ENCODE measurements at regions not wholly inside any gene's neighbourhood (a gene's known extent, or its start where the extent isn't known, plus 50 kb on each side); places are given as distances from the start of the nearest gene placed in this dataset.

DNA sequence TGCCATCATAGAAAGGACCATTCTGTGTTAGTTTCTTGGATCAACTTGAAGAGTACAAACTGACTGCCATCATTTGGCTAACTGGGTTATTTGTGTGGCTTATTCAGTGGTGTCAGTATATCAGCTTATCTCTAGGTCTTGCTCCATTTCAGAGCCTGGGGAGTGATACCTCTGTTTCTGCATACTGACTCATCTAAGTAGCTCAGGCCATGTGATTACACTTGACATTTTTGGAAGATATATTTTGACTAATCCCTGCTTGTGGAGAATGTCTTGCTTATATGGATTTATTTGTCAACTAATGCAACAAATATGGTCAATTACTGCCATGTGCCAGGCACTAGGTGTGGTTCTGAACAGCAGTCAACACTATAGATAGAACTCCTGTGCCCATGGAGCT is 311.7 kb downstream of the YTHDC2 start:
- Histone ChIP-seq H3K4me3 (ENCODE audit: low read depth in 1 of 2, low read length in 2 of 2) (no peak overlapping the region), H3K4me1 (ENCODE audit: insufficient read depth, low read length) (no peaks in the 10 kb centered on the region), H3K27me3 (ENCODE audit: control insufficient read depth in 1 of 2, insufficient read depth in 2 of 2, low read length in 2 of 2) (no peaks in the 10 kb centered on the region), H3K9me3 (ENCODE audit: low read length) (no peaks in the 10 kb centered on the region), H3K27ac (ENCODE audit: low read depth, low read length) (no peak overlapping the region), H3K9ac (ENCODE audit: low read length) (no peak overlapping the region), H3K36me3 (ENCODE audit: insufficient read depth, low read length) (no peaks in the 10 kb centered on the region)

DNA sequence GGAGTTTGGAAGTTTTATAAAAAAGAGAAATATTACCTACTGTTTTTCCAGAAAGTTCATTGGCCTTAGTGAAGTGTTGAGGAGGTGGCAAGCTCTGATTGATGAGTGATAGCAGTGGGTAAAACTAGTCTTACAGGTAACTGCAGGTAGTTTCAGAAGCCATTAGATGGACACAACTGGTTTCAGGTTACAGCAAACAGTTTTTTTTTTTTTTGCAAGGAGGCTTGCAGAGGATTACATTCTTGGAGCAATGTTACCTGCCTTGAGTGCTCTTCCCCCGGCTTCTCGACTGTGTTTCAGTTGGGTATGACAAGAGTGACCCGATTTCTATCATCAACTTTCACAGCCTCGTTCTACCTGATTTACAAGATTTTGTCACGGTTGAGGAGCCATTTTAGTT is 333.4 kb downstream of the YTHDC2 start:
- H3K9ac ChIP-seq (ENCODE audit: low read length): no peak overlapping the region
- no peaks in the 10 kb centered on the region for H3K36me3 ChIP-seq (ENCODE audit: insufficient read depth, low read length)
- H3K27ac ChIP-seq (ENCODE audit: low read depth, low read length): no peak overlapping the region
- H3K9me3 ChIP-seq (ENCODE audit: low read length): no peaks in the 10 kb centered on the region
- no peak overlapping the region for H3K4me3 ChIP-seq (ENCODE audit: low read depth in 1 of 2, low read length in 2 of 2)
- no peaks in the 10 kb centered on the region for H3K4me1 ChIP-seq (ENCODE audit: insufficient read depth, low read length)
- H3K27me3 ChIP-seq (ENCODE audit: control insufficient read depth in 1 of 2, insufficient read depth in 2 of 2, low read length in 2 of 2): no peaks in the 10 kb centered on the region

DNA sequence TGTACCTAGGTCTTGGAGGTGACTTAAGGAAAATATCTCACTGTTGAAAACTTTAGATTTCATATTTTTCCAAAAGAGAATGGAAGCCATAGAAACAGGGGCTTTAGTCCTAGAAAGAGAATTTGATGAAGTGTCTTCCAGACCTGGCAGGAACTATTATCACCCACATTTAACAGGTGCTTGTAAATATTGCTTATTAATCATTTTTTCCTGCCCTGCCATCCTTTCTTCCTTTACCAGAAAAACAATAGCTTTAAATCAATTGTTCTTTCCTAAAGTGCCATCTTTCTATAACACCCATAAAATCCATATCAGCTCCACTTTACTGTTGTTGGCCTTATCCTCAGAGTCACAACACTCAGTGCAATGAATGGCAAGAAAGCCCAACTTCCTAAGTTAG is 350.9 kb downstream of the YTHDC2 start:
- H3K4me1 ChIP-seq (ENCODE audit: insufficient read depth, low read length): no peaks in the 10 kb centered on the region
- H3K27ac ChIP-seq (ENCODE audit: low read depth, low read length): no peak overlapping the region
- H3K9ac ChIP-seq (ENCODE audit: low read length): no peak overlapping the region
- H3K36me3 ChIP-seq (ENCODE audit: insufficient read depth, low read length): no peaks in the 10 kb centered on the region
- H3K4me3 ChIP-seq (ENCODE audit: low read depth in 1 of 2, low read length in 2 of 2): no peak overlapping the region
- H3K27me3 ChIP-seq (ENCODE audit: control insufficient read depth in 1 of 2, insufficient read depth in 2 of 2, low read length in 2 of 2): no peaks in the 10 kb centered on the region
- no peaks in the 10 kb centered on the region for H3K9me3 ChIP-seq (ENCODE audit: low read length)

DNA sequence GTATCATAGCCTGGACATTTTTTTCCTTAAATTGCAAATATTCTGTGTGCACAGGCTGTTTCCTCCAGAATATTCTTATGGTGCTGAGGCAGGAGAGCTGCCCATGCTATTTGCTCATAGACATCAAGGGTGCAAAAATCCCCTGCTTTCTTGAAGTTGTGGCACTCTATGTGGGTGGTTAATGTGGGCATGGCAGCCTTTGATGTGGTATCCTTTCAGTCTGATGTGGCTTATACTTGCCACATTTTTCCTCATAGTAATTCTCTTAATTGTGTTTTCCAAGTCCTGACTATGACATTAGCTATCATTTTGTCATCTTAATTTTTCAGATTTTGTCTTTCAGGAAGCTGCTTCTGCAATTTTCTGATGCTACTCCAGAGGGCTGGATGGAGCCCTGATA is 353.3 kb downstream of the YTHDC2 start:
- Histone ChIP-seq H3K27me3 (ENCODE audit: control insufficient read depth in 1 of 2, insufficient read depth in 2 of 2, low read length in 2 of 2) (no peaks in the 10 kb centered on the region), H3K36me3 (ENCODE audit: insufficient read depth, low read length) (no peaks in the 10 kb centered on the region), H3K4me3 (ENCODE audit: low read depth in 1 of 2, low read length in 2 of 2) (no peak overlapping the region), H3K27ac (ENCODE audit: low read depth, low read length) (no peak overlapping the region), H3K9me3 (ENCODE audit: low read length) (no peaks in the 10 kb centered on the region), H3K9ac (ENCODE audit: low read length) (no peak overlapping the region), H3K4me1 (ENCODE audit: insufficient read depth, low read length) (no peaks in the 10 kb centered on the region)

DNA sequence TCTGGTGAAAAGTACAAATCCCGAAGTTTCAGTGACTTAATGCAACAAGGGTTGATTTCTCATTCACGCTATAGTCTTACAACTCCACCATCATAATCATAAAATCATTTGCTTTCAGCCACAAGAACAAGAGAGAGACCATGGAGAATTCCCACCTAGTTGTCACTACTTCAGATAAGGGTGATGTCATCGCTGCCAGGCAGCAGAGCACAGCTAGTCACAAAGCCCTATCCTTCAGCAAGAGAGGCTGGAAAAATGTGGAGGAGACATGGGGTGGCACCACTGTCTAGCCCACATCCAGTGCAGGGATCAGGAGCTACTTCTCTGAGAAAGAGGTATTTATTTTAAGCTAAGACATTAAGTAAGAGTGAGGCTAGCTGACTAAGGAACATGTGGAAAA is 356.1 kb downstream of the YTHDC2 start:
- Histone ChIP-seq H3K4me1 (ENCODE audit: insufficient read depth, low read length) (no peaks in the 10 kb centered on the region), H3K27ac (ENCODE audit: low read depth, low read length) (no peak overlapping the region), H3K36me3 (ENCODE audit: insufficient read depth, low read length) (no peaks in the 10 kb centered on the region), H3K4me3 (ENCODE audit: low read depth in 1 of 2, low read length in 2 of 2) (no peak overlapping the region), H3K9ac (ENCODE audit: low read length) (no peak overlapping the region), H3K27me3 (ENCODE audit: control insufficient read depth in 1 of 2, insufficient read depth in 2 of 2, low read length in 2 of 2) (no peaks in the 10 kb centered on the region), H3K9me3 (ENCODE audit: low read length) (no peaks in the 10 kb centered on the region)

DNA sequence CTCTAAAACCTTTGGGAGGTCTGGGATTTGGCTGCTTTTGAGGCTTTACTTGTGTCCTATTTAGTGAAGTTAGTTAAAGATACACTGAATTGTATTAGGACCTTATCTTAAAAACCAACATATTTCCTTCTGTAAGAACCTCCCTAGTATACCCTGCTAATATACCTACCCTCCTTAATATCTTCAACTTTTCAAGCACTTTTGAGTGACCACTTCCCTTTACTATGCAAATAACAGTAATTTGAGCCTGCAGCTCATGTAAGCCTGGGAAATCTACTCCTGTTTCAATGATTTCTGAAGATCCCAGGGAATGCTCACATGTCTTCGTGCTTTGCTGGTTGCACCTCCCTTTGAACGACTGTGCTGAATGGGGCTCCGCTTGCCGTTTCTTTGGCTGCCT is 358.5 kb downstream of the YTHDC2 start:
- H3K36me3 ChIP-seq (ENCODE audit: insufficient read depth, low read length): no peaks in the 10 kb centered on the region
- H3K9ac ChIP-seq (ENCODE audit: low read length): no peak overlapping the region
- no peak overlapping the region for H3K4me3 ChIP-seq (ENCODE audit: low read depth in 1 of 2, low read length in 2 of 2)
- no peaks in the 10 kb centered on the region for H3K9me3 ChIP-seq (ENCODE audit: low read length)
- H3K4me1 ChIP-seq (ENCODE audit: insufficient read depth, low read length): no peaks in the 10 kb centered on the region
- H3K27me3 ChIP-seq (ENCODE audit: control insufficient read depth in 1 of 2, insufficient read depth in 2 of 2, low read length in 2 of 2): no peaks in the 10 kb centered on the region
- H3K27ac ChIP-seq (ENCODE audit: low read depth, low read length): no peak overlapping the region

- H3K9me3 ChIP-seq (ENCODE audit: low read length): no peaks in the 10 kb centered on the region
- H3K9ac ChIP-seq (ENCODE audit: low read length): no peak overlapping the region
- no peak overlapping the region for H3K27ac ChIP-seq (ENCODE audit: low read depth, low read length)
- no peaks in the 10 kb centered on the region for H3K27me3 ChIP-seq (ENCODE audit: control insufficient read depth in 1 of 2, insufficient read depth in 2 of 2, low read length in 2 of 2)
- no peaks in the 10 kb centered on the region for H3K4me1 ChIP-seq (ENCODE audit: insufficient read depth, low read length)
- H3K4me3 ChIP-seq (ENCODE audit: low read depth in 1 of 2, low read length in 2 of 2): no peak overlapping the region
- H3K36me3 ChIP-seq (ENCODE audit: insufficient read depth, low read length): no peaks in the 10 kb centered on the region
Measured at GRCh38 chr5:113875096-113875495, 361.6 kb downstream of the YTHDC2 start.

DNA sequence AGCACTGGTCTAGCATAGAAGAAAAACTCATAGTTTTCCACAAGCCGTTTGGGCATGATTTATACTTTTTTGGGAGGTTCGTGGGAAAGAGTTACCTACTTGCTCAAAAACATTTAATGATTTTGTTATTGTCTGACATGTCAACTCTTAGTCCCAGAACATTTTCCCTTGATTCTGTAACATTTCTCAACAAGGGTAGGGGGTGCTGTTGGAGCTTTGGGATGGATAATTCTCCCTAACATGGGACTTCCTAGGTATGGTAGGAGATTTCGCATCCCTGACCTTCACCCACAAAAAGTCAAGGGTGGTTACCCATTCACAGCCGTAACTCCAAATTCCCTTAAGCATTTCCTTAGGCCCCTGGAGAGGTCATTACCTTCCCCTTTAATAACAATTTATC is 378.0 kb downstream of the YTHDC2 start:
- no peaks in the 10 kb centered on the region for H3K9me3 ChIP-seq (ENCODE audit: low read length)
- H3K9ac ChIP-seq (ENCODE audit: low read length): no peak overlapping the region
- no peaks in the 10 kb centered on the region for H3K4me1 ChIP-seq (ENCODE audit: insufficient read depth, low read length)
- no peaks in the 10 kb centered on the region for H3K27me3 ChIP-seq (ENCODE audit: control insufficient read depth in 1 of 2, insufficient read depth in 2 of 2, low read length in 2 of 2)
- no peaks in the 10 kb centered on the region for H3K36me3 ChIP-seq (ENCODE audit: insufficient read depth, low read length)
- no peak overlapping the region for H3K4me3 ChIP-seq (ENCODE audit: low read depth in 1 of 2, low read length in 2 of 2)
- H3K27ac ChIP-seq (ENCODE audit: low read depth, low read length): no peak overlapping the region

DNA sequence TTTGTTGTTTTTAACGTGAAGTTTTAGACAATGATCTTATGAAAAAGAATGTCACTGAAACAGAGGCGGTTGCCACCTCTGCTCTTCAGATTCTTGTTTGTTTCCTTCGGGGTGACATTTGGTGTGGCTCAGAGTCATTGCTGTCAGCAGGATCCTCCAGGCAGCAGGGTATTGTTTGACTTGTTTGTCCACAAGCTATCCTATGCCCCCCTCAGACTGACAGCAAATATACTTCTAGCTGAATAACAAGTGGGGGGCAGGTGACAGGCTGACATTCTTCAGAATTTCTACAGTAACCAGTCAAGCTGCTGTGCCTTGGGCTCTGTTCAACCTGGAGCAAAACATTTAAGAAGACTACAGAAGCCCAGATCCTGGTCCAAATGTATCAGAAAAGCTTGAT is 383.3 kb downstream of the YTHDC2 start:
- no peaks in the 10 kb centered on the region for H3K27me3 ChIP-seq (ENCODE audit: control insufficient read depth in 1 of 2, insufficient read depth in 2 of 2, low read length in 2 of 2)
- H3K4me3 ChIP-seq (ENCODE audit: low read depth in 1 of 2, low read length in 2 of 2): no peak overlapping the region
- no peaks in the 10 kb centered on the region for H3K4me1 ChIP-seq (ENCODE audit: insufficient read depth, low read length)
- H3K27ac ChIP-seq (ENCODE audit: low read depth, low read length): no peak overlapping the region
- no peak overlapping the region for H3K9ac ChIP-seq (ENCODE audit: low read length)
- H3K9me3 ChIP-seq (ENCODE audit: low read length): no peaks in the 10 kb centered on the region
- H3K36me3 ChIP-seq (ENCODE audit: insufficient read depth, low read length): no peaks in the 10 kb centered on the region

DNA sequence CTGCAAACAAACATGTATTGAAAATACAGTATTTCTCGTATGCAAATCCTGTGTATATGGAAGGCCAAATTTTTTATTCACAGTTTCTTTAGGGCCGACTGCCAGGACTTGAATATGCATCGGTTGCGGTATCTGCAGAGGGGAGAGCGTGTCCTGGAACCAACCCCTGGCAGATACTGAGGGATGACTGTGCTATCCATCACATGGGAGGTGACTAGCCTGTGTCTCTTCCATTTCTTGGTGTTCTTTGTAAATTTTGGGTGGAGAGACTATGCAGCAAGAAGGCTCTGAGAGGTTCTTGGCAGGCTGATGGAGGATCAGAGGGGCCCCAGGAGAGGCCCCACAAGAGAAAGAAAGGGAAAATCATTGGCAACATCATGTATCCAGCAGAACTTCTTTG is 384.3 kb downstream of the YTHDC2 start:
- H3K36me3 ChIP-seq (ENCODE audit: insufficient read depth, low read length): no peaks in the 10 kb centered on the region
- H3K4me1 ChIP-seq (ENCODE audit: insufficient read depth, low read length): no peaks in the 10 kb centered on the region
- no peaks in the 10 kb centered on the region for H3K9me3 ChIP-seq (ENCODE audit: low read length)

DNA sequence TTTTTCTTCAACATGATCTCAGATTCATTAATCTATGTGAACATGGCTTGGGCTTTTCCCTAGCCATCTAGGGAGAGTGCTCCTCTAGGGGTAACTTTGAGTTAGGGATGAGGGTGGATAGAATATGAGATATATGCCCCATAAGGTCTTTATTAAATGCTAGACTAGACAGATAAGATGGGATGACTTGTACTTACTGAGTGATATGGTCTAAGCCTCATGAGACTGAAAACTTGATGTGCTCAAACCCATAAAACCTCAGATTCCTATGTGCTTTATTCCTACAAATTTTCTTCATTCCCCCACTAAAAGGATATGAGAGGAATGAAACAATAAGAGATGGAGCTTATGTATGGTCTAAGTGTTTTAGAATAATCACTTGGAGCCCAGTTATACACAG is 386.6 kb downstream of the YTHDC2 start:
- Histone ChIP-seq H3K27me3 (ENCODE audit: control insufficient read depth in 1 of 2, insufficient read depth in 2 of 2, low read length in 2 of 2) (no peaks in the 10 kb centered on the region), H3K9ac (ENCODE audit: low read length) (no peak overlapping the region), H3K4me1 (ENCODE audit: insufficient read depth, low read length) (no peaks in the 10 kb centered on the region), H3K9me3 (ENCODE audit: low read length) (no peaks in the 10 kb centered on the region), H3K27ac (ENCODE audit: low read depth, low read length) (no peak overlapping the region), H3K36me3 (ENCODE audit: insufficient read depth, low read length) (no peaks in the 10 kb centered on the region), H3K4me3 (ENCODE audit: low read depth in 1 of 2, low read length in 2 of 2) (no peak overlapping the region)

More for the DNA sequence above, 384.3 kb downstream of the YTHDC2 start:
- Histone ChIP-seq H3K27me3 (ENCODE audit: control insufficient read depth in 1 of 2, insufficient read depth in 2 of 2, low read length in 2 of 2) (no peaks in the 10 kb centered on the region), H3K4me3 (ENCODE audit: low read depth in 1 of 2, low read length in 2 of 2) (no peak overlapping the region), H3K27ac (ENCODE audit: low read depth, low read length) (no peak overlapping the region), H3K9ac (ENCODE audit: low read length) (no peak overlapping the region)

DNA sequence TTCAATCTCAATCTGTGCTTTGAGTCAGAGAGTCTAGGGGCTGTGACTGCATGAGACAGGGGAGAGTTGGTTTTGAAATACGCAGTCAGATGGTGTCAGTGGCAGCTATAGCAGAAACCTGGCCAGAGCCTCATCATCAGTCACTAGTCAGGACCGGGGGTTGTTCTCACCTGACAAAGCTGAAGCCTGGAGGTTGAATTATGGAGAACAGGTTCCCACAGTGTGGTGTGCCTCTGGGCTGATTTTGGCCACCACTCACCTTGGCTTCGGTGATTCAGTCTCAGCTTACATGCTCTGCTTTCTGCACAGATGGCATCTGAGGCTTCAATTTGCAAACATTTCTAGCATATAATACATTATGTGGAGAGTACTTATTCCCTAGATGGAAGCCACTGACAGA is 387.3 kb downstream of the YTHDC2 start:
- no peak overlapping the region for H3K27ac ChIP-seq (ENCODE audit: low read depth, low read length)
- H3K4me3 ChIP-seq (ENCODE audit: low read depth in 1 of 2, low read length in 2 of 2): no peak overlapping the region
- H3K36me3 ChIP-seq (ENCODE audit: insufficient read depth, low read length): no peaks in the 10 kb centered on the region
- no peaks in the 10 kb centered on the region for H3K4me1 ChIP-seq (ENCODE audit: insufficient read depth, low read length)
- H3K27me3 ChIP-seq (ENCODE audit: control insufficient read depth in 1 of 2, insufficient read depth in 2 of 2, low read length in 2 of 2): no peaks in the 10 kb centered on the region
- no peaks in the 10 kb centered on the region for H3K9me3 ChIP-seq (ENCODE audit: low read length)
- no peak overlapping the region for H3K9ac ChIP-seq (ENCODE audit: low read length)
